ENCODE measurements at regions not wholly inside any gene's neighbourhood (a gene's known extent, or its start where the extent isn't known, plus 50 kb on each side); places are given as distances from the start of the nearest gene placed in this dataset.

GRCh38 chr11:80157447-80157846, 716.6 kb upstream of the TENM4 start:
- no peak for DNase-seq (ENCODE audit: low read depth)

GRCh38 chr11:80156062-80156461, 715.2 kb upstream of the TENM4 start:
- no peak for DNase-seq (ENCODE audit: low read depth)

- DNase-seq (ENCODE audit: low read depth), result no peak
Observed at GRCh38 chr11:80155412-80156017, 714.7 kb upstream of the TENM4 start.

- no peak for DNase-seq (ENCODE audit: low read depth)
Observed at GRCh38 chr11:80146232-80146631, 705.4 kb upstream of the TENM4 start.

GRCh38 chr11:80144897-80145594, 704.2 kb upstream of the TENM4 start:
- no peak for DNase-seq (ENCODE audit: low read depth)

- DNase-seq (ENCODE audit: low read depth), result no peak
Observed at GRCh38 chr11:80136991-80137390, 696.2 kb upstream of the TENM4 start.

GRCh38 chr11:80129396-80129795, 688.6 kb upstream of the TENM4 start:
- no peak for DNase-seq (ENCODE audit: low read depth)

- DNase-seq (ENCODE audit: low read depth), result no peak
Observed at GRCh38 chr11:80122211-80122610, 681.4 kb upstream of the TENM4 start.

- DNase-seq (ENCODE audit: low read depth), result no peak
Observed at GRCh38 chr11:80118073-80118472, 677.2 kb upstream of the TENM4 start.

GRCh38 chr11:80116796-80117195, 676.0 kb upstream of the TENM4 start:
- no peak for DNase-seq (ENCODE audit: low read depth)

- no peak for DNase-seq (ENCODE audit: low read depth)
Observed at GRCh38 chr11:80109652-80110051, 668.8 kb upstream of the TENM4 start.

GRCh38 chr11:80109031-80109430, 668.2 kb upstream of the TENM4 start:
- DNase-seq (ENCODE audit: low read depth), result no peak

- no peak for DNase-seq (ENCODE audit: low read depth)
Observed at GRCh38 chr11:80107415-80107814, 666.6 kb upstream of the TENM4 start.

- no peak for DNase-seq (ENCODE audit: low read depth)
Observed at GRCh38 chr11:80104191-80104590, 663.4 kb upstream of the TENM4 start.

- no peak for DNase-seq (ENCODE audit: low read depth)
Observed at GRCh38 chr11:80103142-80103859, 662.5 kb upstream of the TENM4 start.

- no peak for DNase-seq (ENCODE audit: low read depth)
Observed at GRCh38 chr11:80097146-80097545, 656.3 kb upstream of the TENM4 start.

GRCh38 chr11:80096736-80097135, 655.9 kb upstream of the TENM4 start:
- DNase-seq (ENCODE audit: low read depth), result no peak

- no peak for DNase-seq (ENCODE audit: low read depth)
Observed at GRCh38 chr11:80086496-80087055, 645.7 kb upstream of the TENM4 start.

GRCh38 chr11:80085563-80085962, 644.7 kb upstream of the TENM4 start:
- no peak for DNase-seq (ENCODE audit: low read depth)

GRCh38 chr11:80084608-80085007, 643.8 kb upstream of the TENM4 start:
- no peak for DNase-seq (ENCODE audit: low read depth)

- DNase-seq (ENCODE audit: low read depth), result no peak
Observed at GRCh38 chr11:80083531-80083951, 642.7 kb upstream of the TENM4 start.

- DNase-seq (ENCODE audit: low read depth), result no peak
Observed at GRCh38 chr11:80082406-80082805, 641.6 kb upstream of the TENM4 start.

GRCh38 chr11:80077113-80077512, 636.3 kb upstream of the TENM4 start:
- no peak for DNase-seq (ENCODE audit: low read depth)
